ENCODE measurements at regions not wholly inside any gene's neighbourhood (a gene's known extent, or its start where the extent isn't known, plus 50 kb on each side); places are given as distances from the start of the nearest gene placed in this dataset.
"Not testable (repeated sequence)": the region's sequence is repeated elsewhere in the genome, so short reads cannot be mapped to it uniquely, and the experiment has no call there.

DNA sequence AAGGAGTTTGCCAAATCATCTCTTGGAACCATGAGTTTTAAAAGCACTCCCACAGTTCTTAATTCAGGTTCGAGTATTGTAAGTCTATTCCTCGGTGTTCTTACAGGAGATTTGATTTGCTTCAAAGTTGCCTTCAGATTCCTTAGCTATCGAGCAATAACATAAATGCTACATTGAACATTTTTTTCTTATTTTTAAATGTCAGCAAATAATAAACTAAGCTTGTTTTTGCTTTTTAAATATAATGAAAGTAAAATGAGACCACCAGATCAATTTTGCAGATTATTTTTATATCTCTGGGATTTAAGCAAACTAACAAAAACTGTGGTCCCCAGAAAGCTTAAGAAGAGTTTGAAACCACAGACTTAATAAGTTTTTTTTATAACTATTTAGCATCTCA lies 195.5 kb downstream of the LNPK start:
- Histone ChIP-seq H3K9me3 (ENCODE audit: control insufficient read depth in 1 of 2, low read length in 2 of 2) (no peaks in the 10 kb centered on the region), H3K27ac (ENCODE audit: low read length) (no peak overlapping the region), H3K36me3 (ENCODE audit: control insufficient read depth in 1 of 2, insufficient read depth in 2 of 2, low read length in 2 of 2) (no peaks in the 10 kb centered on the region), H3K27me3 (ENCODE audit: low read depth, low read length) (no peaks in the 10 kb centered on the region), H3K4me1 (ENCODE audit: control insufficient read depth in 1 of 2, insufficient read depth in 2 of 2, low read length in 2 of 2) (no peaks in the 10 kb centered on the region), H3K4me3 (ENCODE audit: low read depth in 1 of 2, low read length in 2 of 2) (no peak overlapping the region)

DNA sequence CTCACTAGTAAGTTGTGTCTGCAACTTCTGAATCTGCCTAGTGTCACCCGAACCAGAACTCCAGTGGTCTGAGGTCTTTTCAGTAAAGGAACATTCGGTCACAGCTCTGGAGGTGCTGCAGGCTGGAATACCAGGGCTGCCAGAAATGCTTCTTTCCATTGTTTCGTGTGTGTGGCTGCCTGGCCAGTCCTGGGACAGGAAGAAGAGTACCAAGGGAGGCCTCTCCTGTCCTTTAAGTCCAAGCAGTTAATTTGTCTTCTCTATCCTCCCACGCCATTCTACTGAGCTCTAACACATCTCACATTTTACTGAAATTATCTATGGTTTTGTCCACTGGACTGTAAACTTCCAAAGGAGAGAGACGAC lies 196.0 kb downstream of the LNPK start:
- Histone ChIP-seq H3K27ac (ENCODE audit: low read length) (no peak overlapping the region), H3K9me3 (ENCODE audit: control insufficient read depth in 1 of 2, low read length in 2 of 2) (no peaks in the 10 kb centered on the region), H3K27me3 (ENCODE audit: low read depth, low read length) (no peaks in the 10 kb centered on the region), H3K4me3 (ENCODE audit: low read depth in 1 of 2, low read length in 2 of 2) (no peak overlapping the region), H3K36me3 (ENCODE audit: control insufficient read depth in 1 of 2, insufficient read depth in 2 of 2, low read length in 2 of 2) (no peaks in the 10 kb centered on the region), H3K4me1 (ENCODE audit: control insufficient read depth in 1 of 2, insufficient read depth in 2 of 2, low read length in 2 of 2) (no peaks in the 10 kb centered on the region)

DNA sequence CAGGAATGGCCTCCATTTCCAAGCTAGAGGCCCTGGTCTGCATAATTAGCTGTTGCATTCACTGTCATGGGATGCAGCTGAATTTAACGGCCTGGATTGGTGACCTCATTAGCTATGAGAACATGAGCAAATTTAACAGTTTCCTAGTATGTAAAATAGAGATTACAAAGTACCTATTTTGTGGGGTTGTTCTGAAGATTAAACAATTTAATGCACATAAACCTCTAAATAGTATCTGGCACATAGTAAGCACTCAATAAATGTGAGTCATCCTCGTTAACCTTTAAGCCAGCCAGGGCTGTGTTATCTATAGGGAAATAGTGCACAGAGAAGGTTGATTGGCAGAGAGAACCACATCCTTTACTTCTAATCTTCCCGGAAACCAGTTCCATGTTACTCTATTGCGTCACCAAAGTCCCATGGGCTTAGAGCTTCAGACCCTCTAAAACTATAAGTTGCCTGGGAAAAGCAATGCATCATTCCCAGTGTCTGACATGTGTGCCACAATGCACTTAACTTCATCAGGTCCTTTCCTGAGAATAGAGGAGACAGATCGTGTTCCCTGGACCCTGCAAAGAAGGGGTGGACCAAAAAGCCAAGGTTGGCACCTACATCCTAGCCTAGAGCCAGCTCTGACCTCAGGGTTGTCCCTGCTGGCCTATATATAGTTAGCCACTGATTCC lies 196.5 kb downstream of the LNPK start:
- no peaks in the 10 kb centered on the region for H3K36me3 ChIP-seq (ENCODE audit: control insufficient read depth in 1 of 2, insufficient read depth in 2 of 2, low read length in 2 of 2)
- H3K27ac ChIP-seq (ENCODE audit: low read length) = no peak overlapping the region
- H3K9me3 ChIP-seq (ENCODE audit: control insufficient read depth in 1 of 2, low read length in 2 of 2) = no peaks in the 10 kb centered on the region
- H3K4me1 ChIP-seq (ENCODE audit: control insufficient read depth in 1 of 2, insufficient read depth in 2 of 2, low read length in 2 of 2) = no peaks in the 10 kb centered on the region
- no peak overlapping the region for H3K4me3 ChIP-seq (ENCODE audit: low read depth in 1 of 2, low read length in 2 of 2)
- H3K27me3 ChIP-seq (ENCODE audit: low read depth, low read length) = no peaks in the 10 kb centered on the region

DNA sequence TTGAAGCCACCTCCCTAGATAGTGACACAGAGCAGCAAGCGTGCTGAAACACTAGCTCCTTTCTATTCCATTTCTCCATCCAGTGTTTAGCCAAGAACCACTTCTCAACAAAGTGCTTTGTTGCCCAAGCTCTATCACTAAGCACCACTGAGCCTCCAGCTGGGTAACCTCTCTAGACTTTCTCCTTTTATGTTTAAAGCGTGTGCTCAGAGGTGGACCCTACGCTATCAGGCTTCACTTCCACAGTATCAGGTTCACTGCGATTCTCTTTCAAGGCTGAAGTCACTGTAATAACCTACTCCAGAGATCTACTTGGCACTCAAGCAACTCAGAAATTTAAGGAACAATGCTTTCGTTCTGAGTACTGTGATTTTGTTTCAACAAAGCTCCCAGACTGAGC lies 197.9 kb downstream of the LNPK start:
- Histone ChIP-seq H3K4me1 (ENCODE audit: control insufficient read depth in 1 of 2, insufficient read depth in 2 of 2, low read length in 2 of 2) (no peaks in the 10 kb centered on the region), H3K9me3 (ENCODE audit: control insufficient read depth in 1 of 2, low read length in 2 of 2) (no peaks in the 10 kb centered on the region), H3K27ac (ENCODE audit: low read length) (no peak overlapping the region), H3K27me3 (ENCODE audit: low read depth, low read length) (no peaks in the 10 kb centered on the region), H3K36me3 (ENCODE audit: control insufficient read depth in 1 of 2, insufficient read depth in 2 of 2, low read length in 2 of 2) (no peaks in the 10 kb centered on the region), H3K4me3 (ENCODE audit: low read depth in 1 of 2, low read length in 2 of 2) (no peak overlapping the region)

DNA sequence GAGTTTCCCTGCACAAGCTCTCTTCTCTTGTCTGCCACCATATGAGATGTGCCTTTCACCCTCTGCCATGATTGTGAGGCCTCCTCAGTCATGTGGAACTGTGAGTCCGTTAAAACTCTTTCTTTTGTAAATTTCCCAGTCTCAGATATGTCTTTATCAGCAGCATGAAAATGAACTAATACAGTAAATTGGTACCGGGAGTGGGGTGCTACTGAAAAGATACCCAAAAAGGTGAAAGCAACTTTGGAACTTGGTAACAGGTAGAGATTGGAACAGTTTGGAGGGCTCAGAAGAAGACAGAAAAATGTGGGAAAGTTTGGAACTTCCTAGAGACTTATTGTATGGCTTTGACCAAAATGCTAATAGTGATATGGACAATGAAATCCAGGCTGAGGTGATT lies 205.6 kb downstream of the LNPK start:
- H3K9me3 ChIP-seq (ENCODE audit: control insufficient read depth in 1 of 2, low read length in 2 of 2) = peaks cover 0 to 15% of the 10 kb centered on the region in 2 donors
- H3K4me3 ChIP-seq (ENCODE audit: low read depth in 1 of 2, low read length in 2 of 2); H3K36me3 ChIP-seq (ENCODE audit: control insufficient read depth in 1 of 2, insufficient read depth in 2 of 2, low read length in 2 of 2); H3K4me1 ChIP-seq (ENCODE audit: control insufficient read depth in 1 of 2, insufficient read depth in 2 of 2, low read length in 2 of 2); H3K27me3 ChIP-seq (ENCODE audit: low read depth, low read length); H3K27ac ChIP-seq (ENCODE audit: low read length): not testable (repeated sequence)

DNA sequence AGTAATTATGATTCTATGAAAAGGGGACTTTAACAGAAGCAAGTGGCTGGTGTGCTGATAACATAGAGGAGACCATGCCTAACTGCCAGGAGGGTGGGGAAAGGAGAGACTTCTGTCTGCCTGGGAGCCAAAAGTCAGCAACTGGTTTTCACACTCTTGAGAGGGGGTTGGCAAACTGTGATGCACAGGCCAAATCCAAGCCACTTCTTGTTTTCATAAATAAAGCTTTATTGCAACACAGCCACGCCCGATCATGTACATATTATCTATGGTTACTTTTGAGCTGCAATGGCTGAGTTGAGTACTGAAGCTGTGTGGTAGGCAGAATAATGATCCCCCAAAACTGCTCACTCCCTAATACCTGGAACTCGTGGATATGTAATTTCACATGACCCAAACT lies 208.4 kb downstream of the LNPK start:
- Histone ChIP-seq H3K27me3 (ENCODE audit: low read depth, low read length) (no peaks in the 10 kb centered on the region), H3K4me3 (ENCODE audit: low read depth in 1 of 2, low read length in 2 of 2) (no peak overlapping the region), H3K27ac (ENCODE audit: low read length) (no peak overlapping the region), H3K4me1 (ENCODE audit: control insufficient read depth in 1 of 2, insufficient read depth in 2 of 2, low read length in 2 of 2) (no peaks in the 10 kb centered on the region), H3K36me3 (ENCODE audit: control insufficient read depth in 1 of 2, insufficient read depth in 2 of 2, low read length in 2 of 2) (no peaks in the 10 kb centered on the region), H3K9me3 (ENCODE audit: control insufficient read depth in 1 of 2, low read length in 2 of 2) (peaks cover 0 to 15% of the 10 kb centered on the region in 2 donors)

DNA sequence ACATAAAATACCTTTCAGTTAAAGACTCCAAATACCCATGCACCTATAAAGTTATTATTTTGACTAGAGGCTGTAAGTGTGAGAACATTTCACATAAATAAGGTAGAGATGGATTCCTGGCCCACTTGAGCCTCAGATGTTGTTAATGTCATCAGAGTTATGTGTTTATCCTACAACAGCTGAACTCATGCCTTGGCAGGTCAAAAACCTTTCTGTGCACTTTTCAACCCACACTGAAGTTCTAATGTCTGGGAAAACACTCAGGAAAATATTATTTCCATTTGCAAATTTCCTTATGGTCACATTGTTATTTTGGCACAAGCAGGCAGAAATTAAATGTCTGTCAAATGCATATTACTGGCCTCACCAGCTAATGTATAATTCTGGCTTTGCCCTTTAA lies 209.2 kb downstream of the LNPK start:
- Histone ChIP-seq H3K4me1 (ENCODE audit: control insufficient read depth in 1 of 2, insufficient read depth in 2 of 2, low read length in 2 of 2) (no peaks in the 10 kb centered on the region), H3K9me3 (ENCODE audit: control insufficient read depth in 1 of 2, low read length in 2 of 2) (peaks cover 0 to 15% of the 10 kb centered on the region in 2 donors), H3K36me3 (ENCODE audit: control insufficient read depth in 1 of 2, insufficient read depth in 2 of 2, low read length in 2 of 2) (no peaks in the 10 kb centered on the region), H3K27me3 (ENCODE audit: low read depth, low read length) (no peaks in the 10 kb centered on the region), H3K4me3 (ENCODE audit: low read depth in 1 of 2, low read length in 2 of 2) (no peak overlapping the region), H3K27ac (ENCODE audit: low read length) (no peak overlapping the region)

DNA sequence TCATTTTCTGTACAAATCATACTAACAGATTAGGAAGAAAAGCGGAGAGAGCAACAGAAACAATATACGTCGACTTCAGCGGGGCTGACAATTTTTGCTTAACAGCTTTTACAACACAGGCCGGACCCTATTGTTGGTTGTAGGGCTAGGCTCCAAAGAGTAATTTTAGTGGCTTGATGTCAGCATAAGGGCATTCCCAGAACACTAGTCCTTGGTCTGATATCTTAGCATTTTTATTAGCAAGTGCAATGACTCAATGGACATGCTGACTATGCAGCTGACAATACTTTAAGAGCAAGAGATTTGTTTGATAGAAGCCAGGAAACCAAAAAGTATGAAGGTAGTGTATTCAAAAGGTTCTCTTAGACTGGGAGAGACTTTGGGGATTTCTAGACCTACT lies 209.9 kb downstream of the LNPK start:
- no peak overlapping the region for H3K27ac ChIP-seq (ENCODE audit: low read length)
- H3K27me3 ChIP-seq (ENCODE audit: low read depth, low read length) = no peaks in the 10 kb centered on the region
- no peaks in the 10 kb centered on the region for H3K4me1 ChIP-seq (ENCODE audit: control insufficient read depth in 1 of 2, insufficient read depth in 2 of 2, low read length in 2 of 2)
- H3K36me3 ChIP-seq (ENCODE audit: control insufficient read depth in 1 of 2, insufficient read depth in 2 of 2, low read length in 2 of 2) = no peaks in the 10 kb centered on the region
- peaks cover 0 to 12% of the 10 kb centered on the region in 2 donors for H3K9me3 ChIP-seq (ENCODE audit: control insufficient read depth in 1 of 2, low read length in 2 of 2)
- no peak overlapping the region for H3K4me3 ChIP-seq (ENCODE audit: low read depth in 1 of 2, low read length in 2 of 2)

DNA sequence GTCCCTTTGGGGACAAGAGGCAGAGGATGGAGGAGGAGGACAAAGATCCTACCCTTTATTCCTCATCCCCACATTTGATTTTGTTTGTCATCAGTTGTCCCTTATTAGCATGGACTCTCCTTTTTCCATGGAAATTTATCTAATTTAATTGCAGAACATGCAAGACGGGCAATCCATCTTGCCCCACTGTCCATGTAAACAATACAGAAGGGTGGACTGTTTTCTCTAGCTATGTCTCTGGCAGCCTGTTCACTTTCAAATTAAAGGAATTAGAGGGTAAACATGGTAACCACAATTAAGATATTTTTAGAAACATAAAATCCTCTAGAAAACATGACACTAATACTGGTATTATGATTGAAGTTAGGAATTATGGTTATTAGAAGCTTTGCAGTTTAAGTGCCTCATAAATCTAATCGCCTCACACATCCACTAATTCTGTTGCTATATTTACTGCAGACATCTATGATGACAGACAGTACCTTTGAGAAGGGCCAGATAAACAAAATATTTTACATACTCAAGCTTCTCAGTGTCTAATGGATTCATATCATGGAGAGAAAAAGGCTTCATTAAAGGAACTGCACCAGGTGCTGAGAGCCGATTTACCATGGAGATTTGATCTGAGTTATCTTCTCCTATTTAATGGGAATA lies 215.5 kb downstream of the LNPK start:
- H3K36me3 ChIP-seq (ENCODE audit: control insufficient read depth in 1 of 2, insufficient read depth in 2 of 2, low read length in 2 of 2) = no peaks in the 10 kb centered on the region
- no peak overlapping the region for H3K27ac ChIP-seq (ENCODE audit: low read length)
- no peak overlapping the region for H3K4me3 ChIP-seq (ENCODE audit: low read depth in 1 of 2, low read length in 2 of 2)
- H3K9me3 ChIP-seq (ENCODE audit: control insufficient read depth in 1 of 2, low read length in 2 of 2) = no peaks in the 10 kb centered on the region
- H3K27me3 ChIP-seq (ENCODE audit: low read depth, low read length) = no peaks in the 10 kb centered on the region
- peaks cover 0 to 5% of the 10 kb centered on the region in 2 donors for H3K4me1 ChIP-seq (ENCODE audit: control insufficient read depth in 1 of 2, insufficient read depth in 2 of 2, low read length in 2 of 2)

DNA sequence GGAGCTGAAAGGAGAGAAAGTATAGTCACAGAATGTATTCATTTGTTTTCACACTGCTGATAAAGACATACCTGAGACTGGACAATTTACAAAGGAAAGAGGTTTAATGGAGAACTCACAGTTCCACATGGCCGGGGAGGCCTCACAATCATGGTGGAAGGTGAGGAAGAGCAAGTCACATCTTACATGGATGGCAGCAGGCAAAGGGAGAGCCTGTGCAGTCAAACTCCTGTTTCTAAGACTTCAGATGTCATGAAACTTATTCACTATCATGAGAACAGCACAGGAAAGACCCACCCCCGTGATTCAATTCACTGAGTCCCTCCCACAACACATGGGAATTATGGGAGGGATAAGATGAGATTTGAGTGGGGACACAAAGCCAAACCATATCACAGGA lies 224.7 kb downstream of the LNPK start:
- not testable (repeated sequence) for H3K27ac ChIP-seq (ENCODE audit: low read length); H3K36me3 ChIP-seq (ENCODE audit: control insufficient read depth in 1 of 2, insufficient read depth in 2 of 2, low read length in 2 of 2); H3K27me3 ChIP-seq (ENCODE audit: low read depth, low read length); H3K4me3 ChIP-seq (ENCODE audit: low read depth in 1 of 2, low read length in 2 of 2); H3K9me3 ChIP-seq (ENCODE audit: control insufficient read depth in 1 of 2, low read length in 2 of 2); H3K4me1 ChIP-seq (ENCODE audit: control insufficient read depth in 1 of 2, insufficient read depth in 2 of 2, low read length in 2 of 2)

DNA sequence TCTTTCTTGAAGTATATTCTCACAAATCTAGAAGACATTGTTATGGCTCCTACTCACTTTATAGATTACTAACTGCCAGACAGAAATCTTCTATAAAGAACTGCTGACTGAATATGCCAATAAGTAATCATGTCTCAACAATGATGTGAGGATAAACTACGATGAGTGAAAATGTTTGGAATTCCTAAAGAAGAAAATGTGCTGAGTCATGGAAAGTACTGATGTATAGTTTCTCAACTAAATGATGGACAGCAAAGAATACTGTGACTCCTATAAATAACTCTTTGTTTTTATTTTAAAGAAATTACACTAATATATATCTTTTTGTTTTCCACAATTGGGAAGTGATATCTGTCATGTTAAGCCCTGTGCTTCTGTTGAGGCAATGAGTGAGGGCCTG lies 232.9 kb downstream of the LNPK start:
- Histone ChIP-seq H3K4me1 (ENCODE audit: control insufficient read depth in 1 of 2, insufficient read depth in 2 of 2, low read length in 2 of 2) (no peaks in the 10 kb centered on the region), H3K36me3 (ENCODE audit: control insufficient read depth in 1 of 2, insufficient read depth in 2 of 2, low read length in 2 of 2) (no peaks in the 10 kb centered on the region), H3K27ac (ENCODE audit: low read length) (no peak overlapping the region), H3K4me3 (ENCODE audit: low read depth in 1 of 2, low read length in 2 of 2) (no peak overlapping the region), H3K9me3 (ENCODE audit: control insufficient read depth in 1 of 2, low read length in 2 of 2) (no peaks in the 10 kb centered on the region), H3K27me3 (ENCODE audit: low read depth, low read length) (no peaks in the 10 kb centered on the region)

DNA sequence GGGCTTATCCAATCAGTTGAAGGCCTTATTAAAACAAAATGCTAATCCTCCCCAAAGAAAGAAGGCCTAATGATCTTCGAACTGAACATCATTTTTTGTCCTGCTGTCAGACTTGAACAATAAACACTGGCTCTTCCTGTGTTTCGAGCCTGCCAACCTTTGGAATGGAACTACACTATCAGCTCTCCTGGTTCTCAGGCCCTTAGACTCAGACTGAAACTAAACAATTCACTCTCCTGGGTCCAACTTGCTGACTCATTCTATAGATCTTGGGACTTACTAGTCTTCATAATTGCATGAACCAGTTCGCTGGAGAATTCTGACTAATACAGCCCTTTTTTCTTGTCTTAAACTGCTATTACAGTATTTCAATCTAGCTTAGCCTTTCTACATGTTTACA lies 235.2 kb downstream of the LNPK start:
- no peaks in the 10 kb centered on the region for H3K36me3 ChIP-seq (ENCODE audit: control insufficient read depth in 1 of 2, insufficient read depth in 2 of 2, low read length in 2 of 2)
- no peaks in the 10 kb centered on the region for H3K9me3 ChIP-seq (ENCODE audit: control insufficient read depth in 1 of 2, low read length in 2 of 2)
- no peaks in the 10 kb centered on the region for H3K27me3 ChIP-seq (ENCODE audit: low read depth, low read length)
- no peaks in the 10 kb centered on the region for H3K4me1 ChIP-seq (ENCODE audit: control insufficient read depth in 1 of 2, insufficient read depth in 2 of 2, low read length in 2 of 2)
- no peak overlapping the region for H3K27ac ChIP-seq (ENCODE audit: low read length)
- no peak overlapping the region for H3K4me3 ChIP-seq (ENCODE audit: low read depth in 1 of 2, low read length in 2 of 2)

Measured in muscle layer of duodenum (tissue), 2 donors.